Gastrocnemius medialis (tissue), 4 donors: ENCODE measurements at regions not wholly inside any gene's neighbourhood (a gene's known extent, or its start where the extent isn't known, plus 50 kb on each side); places are given as distances from the start of the nearest gene placed in this dataset.

Experiments used
- ATAC-seq, 2 donors: fragments of 150-250 bp; one replicate each; pipeline ENCODE4 v1.9.1; 2016
- DNase-seq, 2 donors: peaks; one replicate each; pipeline ENCODE4 v3.0.0-alpha.2; 2019
- H3K27ac ChIP-seq, 4 donors: fragments of 200-600 bp; sonication (generic); 1 replicate in 1 of 4; 2 replicates in 3 of 4; pipeline ENCODE4 v1.5.1; 2016 to 2018; ENCODE audit warnings: mild to moderate bottlenecking in 2 of 4, moderate library complexity in 1 of 4
- H3K27me3 ChIP-seq, 3 donors: fragments of 200-600 bp; sonication (generic) in 2 of 3; 1 replicate in 1 of 3; 2 replicates in 2 of 3; pipeline versions ENCODE4 v1.5.1 to v1.6.0; 2016 to 2019; ENCODE audit warnings: mild to moderate bottlenecking in 1 of 3, moderate library complexity in 1 of 3
- H3K36me3 ChIP-seq, 2 donors: fragments of 200-600 bp; sonication (generic) in 1 of 2; one replicate each; pipeline ENCODE4 v1.5.1; 2017 to 2018
- H3K4me1 ChIP-seq, 2 donors: fragments of 200-600 bp; sonication (generic) in 1 of 2; one replicate each; pipeline ENCODE4 v1.5.1; 2016 to 2017; ENCODE audit warnings: mild to moderate bottlenecking in 2 of 2
- H3K4me3 ChIP-seq, 4 donors: fragments of 200-600 bp; sonication (generic) in 3 of 4; 1 replicate in 1 of 4; 2 replicates in 3 of 4; pipeline ENCODE4 v1.5.1; 2016 to 2019; ENCODE audit warnings: mild to moderate bottlenecking in 2 of 4
- H3K9me3 ChIP-seq, 3 donors: fragments of 200-600 bp; sonication (generic) in 2 of 3; 1 replicate in 1 of 3; 2 replicates in 2 of 3; pipeline ENCODE4 v1.5.1; 2016 to 2019
- POLR2A ChIP-seq, 2 donors: fragments of 450-650 bp; IDR thresholded peaks; one replicate each; pipeline ENCODE4 v1.6.1; 2017; ENCODE audit warnings: antibody characterized with exemption in 2 of 2, mild to moderate bottlenecking in 2 of 2, moderate library complexity in 2 of 2
- in situ Hi-C, 4 donors: fragments of 200-750 bp; cut with MboI; loops; one replicate each; pipeline versions ENCODE4 v1.15.0 to v1.8.0; 2017; ENCODE audit warnings: low sequenced_read_pairs in 4 of 4
- intact Hi-C: fragments of 100-400 bp; cut with DNase I; formaldehyde crosslinking; loops from one replicate; pipeline ENCODE4 v1.15.1; 2023; ENCODE audit warnings: low total_unique reads
- TF ChIP-seq, protein P1 (sequence below), 5 experiments: fragments of 450-650 bp in 3 of 5; fragments of 200-600 bp in 2 of 5; sonication (generic) in 2 of 5; IDR thresholded peaks in 4 of 5; conservative IDR thresholded peaks in 1 of 5; 1 replicate in 4 of 5; 2 replicates in 1 of 5; pipeline ENCODE4 v1.5.1; 2016 to 2019; ENCODE audit warnings: antibody characterized with exemption in 5 of 5, mild to moderate bottlenecking in 3 of 5, moderate library complexity in 3 of 5

DNA sequence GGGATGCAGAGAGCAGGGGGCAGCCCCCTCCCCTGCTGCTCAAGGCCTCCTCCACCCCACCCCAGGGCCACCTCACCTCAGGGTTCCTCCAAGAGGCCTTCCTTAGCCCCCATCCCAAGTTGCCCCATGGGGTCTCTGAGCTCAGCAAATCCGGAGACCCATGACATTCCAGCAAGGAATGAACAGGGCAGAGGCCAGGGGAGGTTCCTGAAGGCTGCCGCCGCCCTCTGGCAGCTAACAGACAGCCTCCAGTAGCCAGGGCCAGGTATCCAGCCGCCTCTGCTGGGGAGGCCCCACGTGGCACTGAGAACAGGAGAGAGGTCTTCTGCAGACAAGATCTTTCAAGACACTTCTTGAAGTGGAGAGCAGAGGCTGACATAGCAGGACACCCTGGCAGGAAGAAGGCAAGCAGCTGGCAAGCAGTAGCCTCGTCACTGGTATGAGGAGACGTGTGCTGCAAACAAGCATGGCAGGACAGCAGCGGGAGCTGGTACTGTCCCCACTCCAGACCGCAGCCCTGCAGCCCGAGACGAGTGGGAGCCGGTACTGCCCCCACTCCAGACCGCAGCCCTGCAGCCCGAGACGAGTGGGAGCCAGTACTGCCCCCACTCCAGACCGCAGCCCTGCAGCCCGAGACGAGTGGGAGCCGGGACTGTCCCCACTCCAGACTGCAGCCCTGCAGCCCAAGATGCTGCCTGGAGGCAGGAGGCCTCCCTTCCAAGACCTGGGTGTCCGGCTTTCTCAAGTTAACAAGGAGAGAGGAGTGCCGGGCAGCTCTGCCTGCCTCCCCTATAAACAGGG, 190.6 kb downstream of the IGLL1 start:
- Histone ChIP-seq H3K27ac (no peak overlapping the region), H3K36me3 (no peaks in the 10 kb centered on the region), H3K4me3 (no peak overlapping the region), H3K27me3 (no peaks in the 10 kb centered on the region), H3K9me3 (no peaks in the 10 kb centered on the region), H3K4me1 (no peaks in the 10 kb centered on the region)
- DNase-seq (no peak), ATAC-seq (no peak)
- intact Hi-C loops (loop anchor here (5.0 kb wide), 2 partner anchors 212 to 432 kb away; no protein-coding TSS in a partner anchor), in situ Hi-C loops (loop anchor here in 2 of 4 donors (25.0 kb wide), 1 partner anchor 202 kb away; the partner anchor contains the start of gene BCR (in 2 of the 2))
- TF ChIP-seq, protein P1, sequence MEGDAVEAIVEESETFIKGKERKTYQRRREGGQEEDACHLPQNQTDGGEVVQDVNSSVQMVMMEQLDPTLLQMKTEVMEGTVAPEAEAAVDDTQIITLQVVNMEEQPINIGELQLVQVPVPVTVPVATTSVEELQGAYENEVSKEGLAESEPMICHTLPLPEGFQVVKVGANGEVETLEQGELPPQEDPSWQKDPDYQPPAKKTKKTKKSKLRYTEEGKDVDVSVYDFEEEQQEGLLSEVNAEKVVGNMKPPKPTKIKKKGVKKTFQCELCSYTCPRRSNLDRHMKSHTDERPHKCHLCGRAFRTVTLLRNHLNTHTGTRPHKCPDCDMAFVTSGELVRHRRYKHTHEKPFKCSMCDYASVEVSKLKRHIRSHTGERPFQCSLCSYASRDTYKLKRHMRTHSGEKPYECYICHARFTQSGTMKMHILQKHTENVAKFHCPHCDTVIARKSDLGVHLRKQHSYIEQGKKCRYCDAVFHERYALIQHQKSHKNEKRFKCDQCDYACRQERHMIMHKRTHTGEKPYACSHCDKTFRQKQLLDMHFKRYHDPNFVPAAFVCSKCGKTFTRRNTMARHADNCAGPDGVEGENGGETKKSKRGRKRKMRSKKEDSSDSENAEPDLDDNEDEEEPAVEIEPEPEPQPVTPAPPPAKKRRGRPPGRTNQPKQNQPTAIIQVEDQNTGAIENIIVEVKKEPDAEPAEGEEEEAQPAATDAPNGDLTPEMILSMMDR (IDR thresholded peaks at IDR 0.05 in 4 of 5, conservative IDR thresholded peaks at IDR 0.05 in 1 of 5), result no peak
- TF ChIP-seq POLR2A (IDR thresholded peaks at IDR 0.05), result no peak

DNA sequence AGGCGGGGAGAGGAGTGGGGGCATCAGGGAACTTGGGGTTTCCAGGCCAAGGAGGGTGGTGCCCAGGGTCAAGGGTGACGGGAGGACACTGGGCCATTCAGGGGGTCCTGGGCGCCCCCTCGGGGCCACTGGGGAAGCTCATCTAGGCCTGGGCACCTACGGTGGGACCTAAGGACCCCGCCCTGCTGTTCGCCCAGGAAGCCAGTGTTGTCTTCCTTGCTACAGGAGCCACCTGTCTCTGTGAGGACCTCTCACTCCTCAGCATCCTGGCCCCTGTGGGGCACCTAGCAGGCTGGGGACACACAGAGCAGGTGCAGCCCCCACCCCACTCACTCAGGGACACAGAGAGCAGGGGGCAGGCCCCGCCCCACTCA, 191.6 kb downstream of the IGLL1 start:
- no peaks in the 10 kb centered on the region for H3K4me1 ChIP-seq
- no peaks in the 10 kb centered on the region for H3K36me3 ChIP-seq
- H3K27ac ChIP-seq, result no peak overlapping the region
- H3K9me3 ChIP-seq, result no peaks in the 10 kb centered on the region
- ATAC-seq, result no peak
- TF ChIP-seq, protein P1 (IDR thresholded peaks at IDR 0.05 in 4 of 5, conservative IDR thresholded peaks at IDR 0.05 in 1 of 5), result no peak
- H3K4me3 ChIP-seq, result no peak overlapping the region
- DNase-seq, result no peak
- intact Hi-C loops (loop anchor here (5.0 kb wide), 2 partner anchors 211 to 431 kb away; no protein-coding TSS in a partner anchor), in situ Hi-C loops (loop anchor here in 2 of 4 donors (25.0 kb wide), 1 partner anchor 201 kb away; the partner anchor contains the start of gene BCR (in 2 of the 2))
- no peaks in the 10 kb centered on the region for H3K27me3 ChIP-seq

DNA sequence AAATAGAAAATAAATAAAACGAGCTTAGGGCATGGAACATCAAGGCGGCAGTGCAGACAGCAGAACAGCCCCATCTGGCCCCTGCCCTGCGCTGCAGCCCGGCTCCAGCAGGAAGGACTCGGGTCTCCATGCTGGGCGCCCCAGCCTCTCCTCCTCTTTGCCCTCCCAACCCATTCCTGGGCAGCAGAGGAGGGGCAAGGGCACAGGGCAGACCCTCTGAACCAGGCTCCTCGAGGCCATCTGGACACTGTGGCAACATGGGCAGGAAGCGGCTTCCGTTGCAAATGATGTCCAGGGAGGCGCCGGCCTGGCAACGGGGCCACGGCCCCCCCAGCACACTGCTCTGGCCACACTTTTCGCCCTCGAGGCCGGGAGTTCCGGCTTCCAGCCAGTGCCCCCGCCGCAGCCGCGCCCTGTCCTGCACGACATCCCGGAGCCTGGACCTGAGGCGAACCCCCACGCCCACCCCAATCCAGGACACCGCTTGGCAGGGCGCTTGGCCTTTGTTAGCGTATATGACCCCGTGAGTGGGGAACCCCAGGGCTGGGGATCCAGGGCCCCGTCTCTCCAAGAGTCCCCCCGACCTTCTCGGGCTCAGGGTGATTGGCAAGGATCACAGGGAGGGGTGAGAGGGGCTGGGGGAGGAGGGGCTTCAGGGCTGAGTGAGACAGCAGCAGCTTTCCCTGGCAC, 192.1 kb downstream of the IGLL1 start:
- in situ Hi-C loops, result loop anchor here in 2 of 4 donors (25.0 kb wide), 1 partner anchor 201 kb away; the partner anchor contains the start of gene BCR (in 2 of the 2)
- no peaks in the 10 kb centered on the region for H3K36me3 ChIP-seq
- DNase-seq, result no peak

GRCh38 chr22:23386822-23387580, 193.1 kb downstream of the IGLL1 start:
- Histone ChIP-seq H3K4me3 (no peak overlapping the region), H3K27me3 (no peaks in the 10 kb centered on the region), H3K9me3 (no peaks in the 10 kb centered on the region), H3K4me1 (no peaks in the 10 kb centered on the region), H3K36me3 (no peaks in the 10 kb centered on the region), H3K27ac (no peak overlapping the region)
- in situ Hi-C loops (loop anchor here in 2 of 4 donors (25.0 kb wide), 1 partner anchor 200 kb away; the partner anchor contains the start of gene BCR (in 2 of the 2)), intact Hi-C loops (loop anchor here (2.0 to 5.0 kb wide), 3 partner anchors 72 to 430 kb away; no protein-coding TSS in a partner anchor)
- no peak for DNase-seq
- ATAC-seq, result no peak
- TF ChIP-seq, protein P1 (IDR thresholded peaks at IDR 0.05 in 4 of 5, conservative IDR thresholded peaks at IDR 0.05 in 1 of 5), result no peak
- TF ChIP-seq POLR2A (IDR thresholded peaks at IDR 0.05), result no peak

More for the DNA sequence above, 192.1 kb downstream of the IGLL1 start:
- Histone ChIP-seq H3K4me1 (no peaks in the 10 kb centered on the region), H3K9me3 (no peaks in the 10 kb centered on the region), H3K27ac (no peak overlapping the region), H3K4me3 (no peak overlapping the region), H3K27me3 (no peaks in the 10 kb centered on the region)
- TF ChIP-seq, protein P1 (IDR thresholded peaks at IDR 0.05 in 4 of 5, conservative IDR thresholded peaks at IDR 0.05 in 1 of 5), result no peak
- no peak for TF ChIP-seq POLR2A (IDR thresholded peaks at IDR 0.05)
- ATAC-seq, result no peak
- intact Hi-C loops, result loop anchor here (2.0 to 5.0 kb wide), 3 partner anchors 73 to 431 kb away; no protein-coding TSS in a partner anchor
